HG03575 (cell line): ENCODE measurements at regions not wholly inside any gene's neighbourhood (a gene's known extent, or its start where the extent isn't known, plus 50 kb on each side); places are given as distances from the start of the nearest gene placed in this dataset.
"Not testable (repeated sequence)": the region's sequence is repeated elsewhere in the genome, so short reads cannot be mapped to it uniquely, and the experiment has no call there.

Experiments used
- ATAC-seq: cut with Tn5 transposase; IDR thresholded peaks from one replicate; pipeline ENCODE4 v1.9.1; 2021; ENCODE audit not compliant: unreplicated experiment, insufficient number of reproducible peaks, low FRiP score; ENCODE audit errors: extremely low read depth

DNA sequence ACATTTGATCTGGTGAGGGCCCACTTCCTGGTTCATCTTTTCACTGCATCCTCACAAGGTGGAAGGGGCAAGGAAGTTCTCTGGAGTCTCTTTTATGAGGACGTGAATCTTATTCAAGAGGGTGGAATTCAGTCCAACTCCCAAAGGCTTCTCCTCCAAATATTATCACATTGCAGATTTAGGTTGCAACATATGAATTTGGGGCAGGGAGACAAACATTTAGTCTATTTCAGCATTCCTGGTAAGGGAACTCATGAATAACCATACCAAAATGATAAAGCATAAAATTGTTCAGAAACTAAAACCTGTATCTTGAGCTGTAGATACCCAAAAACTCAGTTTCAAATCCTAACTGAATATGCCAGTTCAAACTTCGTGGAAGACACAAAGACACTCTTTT, 246.8 kb downstream of the QDPR start:
- ATAC-seq: no peak

DNA sequence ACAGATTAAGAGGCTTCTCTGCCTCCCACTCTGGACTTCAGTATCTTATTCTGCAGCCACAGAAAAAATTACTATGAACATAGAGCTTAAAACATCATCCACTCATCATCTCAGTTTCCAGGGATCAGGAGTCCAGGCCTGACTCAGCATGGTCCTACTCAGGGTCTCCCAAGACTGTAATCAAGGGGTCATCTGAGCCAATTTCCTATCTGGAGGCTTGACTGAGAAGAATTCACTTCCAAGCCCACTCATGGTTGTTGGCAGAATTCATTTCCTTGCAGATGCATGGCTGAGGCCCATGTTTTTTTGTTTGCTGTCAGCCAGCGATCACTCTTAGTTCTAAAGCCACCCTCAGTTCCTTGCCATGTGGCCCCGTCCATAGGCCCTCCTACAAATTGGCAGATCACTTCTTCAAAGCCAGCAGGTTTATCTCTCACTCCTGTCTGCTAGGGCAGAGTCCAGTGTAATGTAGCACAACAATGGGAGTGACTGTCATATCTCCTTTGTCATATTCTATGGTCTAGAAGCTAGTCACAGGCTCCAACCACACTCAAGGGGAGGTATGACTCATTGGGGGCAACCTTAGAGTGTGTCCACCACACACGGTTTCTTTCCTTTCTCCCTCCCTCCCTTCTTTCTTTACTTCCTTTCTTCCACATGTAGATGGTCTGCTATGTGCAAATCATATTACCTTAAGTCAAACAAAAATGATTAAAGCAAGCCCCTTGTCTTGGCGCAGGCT, 251.6 kb downstream of the QDPR start:
- ATAC-seq: no peak

DNA sequence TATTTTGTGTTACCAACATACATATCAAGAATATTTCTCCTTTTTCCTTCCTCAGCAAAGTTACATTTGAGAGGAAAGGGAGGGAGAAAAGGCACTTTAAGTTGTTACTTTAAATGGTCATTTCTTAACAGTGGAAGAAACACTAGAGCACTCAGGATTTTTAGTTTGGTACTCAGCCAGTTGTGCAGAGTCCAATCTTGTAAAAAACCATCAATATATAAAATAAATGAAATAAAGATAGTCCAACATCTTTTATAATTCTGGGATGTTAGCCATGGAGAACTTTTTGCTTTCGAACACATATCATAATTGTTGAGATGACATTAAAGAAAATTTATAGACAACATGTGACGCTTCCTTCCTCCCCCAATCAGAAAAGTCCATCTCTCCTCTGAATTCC, 253.8 kb downstream of the QDPR start:
- no peak for ATAC-seq

DNA sequence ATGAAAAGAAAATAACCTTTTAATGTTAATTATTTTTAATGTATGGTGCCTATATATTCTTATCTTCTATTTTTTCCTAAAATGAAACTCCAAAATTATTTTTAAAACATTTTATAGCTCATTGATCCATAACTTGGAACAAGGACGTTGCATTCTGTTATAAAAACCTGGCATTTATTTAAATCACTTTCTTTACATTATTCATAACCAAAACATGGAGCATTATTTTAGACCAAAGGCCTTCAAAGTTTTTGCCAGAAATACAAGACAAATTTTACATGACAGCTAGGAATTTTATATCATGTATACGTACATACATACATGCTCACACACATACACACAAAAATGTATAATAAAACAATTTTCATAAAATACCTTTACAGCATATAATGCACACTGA, 259.8 kb downstream of the QDPR start:
- ATAC-seq: no peak

DNA sequence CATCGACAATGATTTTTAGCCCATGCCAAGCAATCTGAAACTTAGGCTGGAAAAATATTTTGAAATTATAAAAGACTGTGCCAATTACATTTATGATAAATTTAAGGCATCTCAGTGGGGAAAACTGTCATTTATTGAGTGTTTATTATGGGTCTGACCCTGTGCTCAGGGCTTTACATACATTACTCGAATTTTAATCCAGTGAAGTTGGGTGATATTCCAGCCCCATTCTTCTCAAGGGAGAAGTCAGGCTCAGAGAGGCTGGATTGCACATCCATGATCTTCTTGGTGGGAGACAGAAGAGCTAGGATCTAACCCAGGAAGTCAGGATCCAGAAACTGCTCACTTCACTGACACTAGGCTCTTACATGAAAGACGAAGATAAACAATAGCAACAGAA, 260.8 kb downstream of the QDPR start:
- ATAC-seq: no peak

DNA sequence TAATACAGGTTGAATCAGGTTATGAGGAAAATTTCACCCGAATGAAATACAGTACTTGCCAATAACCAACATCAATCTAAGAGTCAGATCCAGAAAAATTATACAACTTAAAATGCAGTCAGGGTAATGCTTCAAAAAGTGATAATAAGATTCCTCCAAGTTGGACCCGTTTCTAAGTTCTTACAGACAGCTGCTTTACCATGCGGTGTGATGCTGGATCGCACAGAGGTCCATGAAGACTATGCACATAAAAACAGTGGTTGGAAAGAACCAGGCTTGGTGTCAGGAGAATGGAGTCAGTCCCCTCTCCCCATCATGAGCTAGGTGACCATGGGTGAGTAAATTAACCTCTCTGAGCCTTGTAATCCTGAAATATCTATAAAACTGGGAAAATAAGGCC, 261.3 kb downstream of the QDPR start:
- ATAC-seq: no peak

DNA sequence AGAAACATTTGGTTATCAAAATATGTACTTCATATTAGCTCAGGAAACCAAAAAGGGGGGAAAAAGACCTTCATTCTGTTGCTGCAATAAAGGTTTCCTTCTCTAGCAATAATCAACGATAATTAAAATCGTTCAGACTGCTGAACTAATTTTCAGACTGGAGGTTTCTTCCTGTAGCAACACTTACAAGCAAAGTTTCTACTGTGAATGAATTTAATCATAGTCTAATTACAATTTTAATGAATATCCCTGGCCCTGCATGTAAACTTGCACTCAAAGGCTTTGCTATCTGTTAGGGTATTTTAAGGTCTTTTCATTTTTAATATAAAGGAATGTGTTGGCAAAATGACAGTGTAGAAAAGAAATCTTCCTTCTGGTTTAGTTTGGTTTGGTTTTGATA, 265.2 kb downstream of the QDPR start:
- ATAC-seq: no peak

DNA sequence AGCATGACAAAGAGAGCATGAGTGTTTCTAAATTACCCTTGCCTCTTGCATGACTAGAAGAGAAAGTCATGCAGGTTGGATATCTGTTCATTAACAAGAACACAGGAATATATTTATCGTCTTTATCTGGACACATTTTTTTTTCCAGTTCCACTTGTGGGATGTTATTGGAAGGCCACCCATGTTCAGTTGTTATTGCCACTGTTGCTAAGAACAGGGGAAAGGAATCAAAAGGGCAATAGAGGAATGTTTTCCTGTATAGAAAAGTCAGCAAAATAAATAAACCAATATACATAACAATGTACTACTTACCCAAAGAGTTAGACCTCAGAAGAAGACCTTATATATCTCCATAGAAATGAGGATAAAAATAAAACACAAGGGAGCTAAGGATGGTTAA, 270.1 kb downstream of the QDPR start:
- no peak for ATAC-seq

DNA sequence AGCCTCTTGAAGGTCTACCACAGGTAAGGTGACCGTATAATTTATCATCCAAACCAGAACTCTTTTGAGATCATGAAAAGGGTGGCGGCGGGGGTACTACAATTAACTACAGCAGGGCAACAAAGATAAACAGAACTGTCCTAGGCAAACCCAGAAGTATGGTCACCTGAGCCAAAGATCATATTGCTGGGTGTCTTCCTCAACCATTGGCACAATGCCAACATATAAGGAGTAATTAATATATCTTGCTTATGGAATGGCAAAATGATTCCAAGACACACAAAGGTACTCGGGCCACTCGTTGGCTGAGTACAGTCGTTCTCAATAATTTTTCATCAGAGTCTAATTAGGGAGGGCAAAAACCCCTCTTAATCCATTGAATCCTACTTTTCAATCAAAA, 273.3 kb downstream of the QDPR start:
- ATAC-seq: no peak

DNA sequence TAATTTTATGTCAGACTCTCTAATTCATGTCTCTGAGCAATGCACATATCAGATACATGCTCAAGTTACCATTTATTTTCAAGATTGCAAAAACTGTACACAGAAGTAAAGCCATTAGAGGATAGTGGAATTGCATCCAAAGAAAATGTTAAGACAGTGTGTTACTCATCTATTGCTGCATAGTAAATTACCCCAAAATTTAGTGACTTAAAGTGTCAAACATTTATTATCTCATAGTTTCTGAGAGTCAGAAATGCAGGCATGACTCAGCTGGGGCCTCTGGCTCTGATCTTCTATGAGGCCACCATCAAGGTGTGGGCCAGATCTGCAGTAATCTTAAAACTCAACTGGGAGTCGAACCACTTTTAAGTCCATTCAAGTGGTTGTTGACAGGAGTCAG, 275.2 kb downstream of the QDPR start:
- no peak for ATAC-seq

DNA sequence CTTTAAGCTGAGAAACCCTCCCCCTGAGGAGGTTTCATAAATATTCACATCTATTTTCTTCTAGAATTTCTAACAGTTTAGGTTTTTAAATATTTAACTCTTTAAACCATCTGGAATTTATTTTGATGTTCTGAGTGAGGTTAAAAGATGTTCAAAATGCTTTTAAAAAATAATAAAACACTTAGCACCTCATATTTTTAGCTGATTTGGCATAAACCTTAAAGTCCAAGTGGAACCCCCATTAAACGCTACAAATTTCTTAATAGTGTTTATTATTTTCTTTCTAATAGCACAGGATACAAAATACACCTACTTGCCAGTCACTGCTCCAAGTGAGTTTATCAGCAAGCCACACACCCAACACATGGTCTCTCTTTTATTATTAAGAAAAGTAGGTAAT, 277.2 kb downstream of the QDPR start:
- ATAC-seq: no peak

DNA sequence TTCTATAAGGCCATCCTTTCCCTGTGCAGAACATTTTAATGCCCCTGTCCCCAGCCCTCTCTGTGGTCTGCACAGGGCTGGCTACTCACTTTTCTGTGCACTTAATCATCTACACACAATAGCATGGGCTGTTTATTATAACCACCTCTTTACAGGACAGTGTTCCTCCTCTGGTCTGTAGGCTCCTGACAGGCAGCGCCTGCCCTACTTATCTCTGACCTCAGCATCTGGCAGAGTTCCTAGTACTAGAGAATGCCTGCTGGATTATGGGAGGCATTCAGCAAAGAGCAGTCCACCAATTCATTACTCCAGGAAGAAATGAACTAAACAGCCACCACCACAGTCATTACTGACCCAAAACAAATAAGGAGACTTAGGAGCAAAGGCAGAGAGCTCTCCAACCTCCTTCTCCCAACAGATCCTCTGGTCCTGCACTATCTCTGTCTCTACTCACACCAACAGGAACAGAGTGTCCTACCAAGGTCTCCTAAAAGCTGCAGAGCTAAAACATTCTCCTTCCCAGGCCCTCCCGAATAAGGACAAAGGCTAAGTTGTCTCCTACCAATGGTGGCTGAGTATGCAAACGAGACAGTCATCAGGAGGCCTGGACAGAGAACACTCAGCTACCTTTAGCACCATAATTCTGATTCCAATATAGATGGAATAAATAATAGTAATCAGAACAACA, 279.2 kb downstream of the QDPR start:
- ATAC-seq: no peak

DNA sequence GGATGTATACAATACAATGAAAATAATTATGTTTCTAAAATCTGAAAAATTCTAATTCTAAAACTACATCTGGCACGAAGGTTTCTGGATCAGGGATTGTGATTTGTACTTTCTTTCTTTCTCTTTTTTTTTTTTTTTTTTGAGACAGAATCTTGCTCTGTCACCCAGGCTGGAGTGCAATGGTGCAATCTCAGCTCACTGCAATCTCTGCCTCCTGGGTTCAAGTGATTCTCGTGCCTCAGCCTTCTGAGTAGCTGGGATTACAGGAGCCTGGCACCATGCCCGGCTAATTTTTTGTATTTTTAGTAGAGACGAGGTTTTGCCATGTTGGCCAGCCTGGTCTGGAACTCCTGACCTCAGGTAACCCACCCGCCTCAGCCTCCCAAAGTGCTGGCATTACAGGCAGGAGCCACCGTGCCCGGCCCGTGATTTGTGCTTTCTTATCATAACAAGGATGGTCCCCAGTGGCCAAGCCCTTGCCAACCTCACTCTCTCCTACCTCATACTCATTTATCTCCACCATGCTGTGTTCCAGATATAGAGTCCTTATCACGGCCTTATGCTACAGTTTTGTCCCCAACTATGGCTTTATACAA, 279.9 kb downstream of the QDPR start:
- ATAC-seq: not testable (repeated sequence)

DNA sequence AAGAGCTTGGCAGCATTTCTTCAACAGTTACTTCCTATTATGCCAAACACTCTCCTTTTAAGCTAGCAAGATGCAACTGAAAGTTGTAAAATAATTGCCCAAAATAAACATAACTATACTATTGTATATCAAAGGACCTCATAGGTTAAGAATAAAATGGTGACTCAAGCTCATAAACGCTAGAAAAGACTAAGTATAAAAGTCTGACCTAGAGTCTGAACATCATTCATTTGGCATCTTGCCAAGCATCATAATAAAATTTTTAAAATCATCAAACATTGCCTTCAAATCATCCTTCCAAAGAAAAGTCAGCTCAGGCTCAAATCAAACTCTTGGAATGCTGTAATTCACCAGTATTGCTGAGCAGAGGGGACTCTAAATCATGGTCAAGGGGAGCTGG, 281.2 kb downstream of the QDPR start:
- ATAC-seq: no peak

DNA sequence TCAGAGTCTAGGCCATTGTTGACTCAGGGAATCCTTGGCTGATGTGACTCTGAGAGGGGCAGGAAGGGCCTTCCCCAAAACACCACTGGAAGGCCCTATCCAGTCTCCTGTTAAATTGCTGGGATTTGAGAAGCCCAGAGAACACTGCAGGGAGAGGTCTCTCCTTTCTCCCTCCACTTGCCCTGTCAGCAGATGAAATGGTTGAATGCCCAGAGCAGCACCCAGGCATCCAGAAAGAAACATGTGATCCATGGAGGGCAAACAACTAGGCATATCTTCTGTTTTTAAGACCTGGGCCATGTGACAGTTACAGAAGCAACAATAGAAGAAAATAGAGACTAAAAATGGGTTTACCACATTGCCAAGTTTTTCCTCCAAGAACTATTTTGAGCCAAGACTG, 291.1 kb downstream of the QDPR start:
- no peak for ATAC-seq

DNA sequence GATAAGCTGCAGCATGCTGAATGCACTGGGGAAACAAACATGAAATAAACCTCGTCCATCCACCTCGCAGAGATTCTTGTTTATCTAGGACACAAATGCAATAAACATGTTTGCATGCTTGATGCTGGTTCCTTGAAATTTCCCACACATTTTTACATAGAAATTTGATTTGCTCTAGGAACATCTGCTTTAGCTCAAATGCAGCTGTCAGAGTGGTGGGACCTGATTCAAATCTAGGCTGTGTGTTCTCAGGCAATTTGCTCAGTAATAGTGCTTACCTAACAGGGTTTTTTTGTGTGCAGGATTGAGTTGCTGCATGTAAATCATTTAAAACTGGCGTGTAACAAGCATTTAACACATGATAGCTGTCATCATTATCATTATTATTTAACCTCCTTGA, 293.1 kb downstream of the QDPR start:
- ATAC-seq: no peak

DNA sequence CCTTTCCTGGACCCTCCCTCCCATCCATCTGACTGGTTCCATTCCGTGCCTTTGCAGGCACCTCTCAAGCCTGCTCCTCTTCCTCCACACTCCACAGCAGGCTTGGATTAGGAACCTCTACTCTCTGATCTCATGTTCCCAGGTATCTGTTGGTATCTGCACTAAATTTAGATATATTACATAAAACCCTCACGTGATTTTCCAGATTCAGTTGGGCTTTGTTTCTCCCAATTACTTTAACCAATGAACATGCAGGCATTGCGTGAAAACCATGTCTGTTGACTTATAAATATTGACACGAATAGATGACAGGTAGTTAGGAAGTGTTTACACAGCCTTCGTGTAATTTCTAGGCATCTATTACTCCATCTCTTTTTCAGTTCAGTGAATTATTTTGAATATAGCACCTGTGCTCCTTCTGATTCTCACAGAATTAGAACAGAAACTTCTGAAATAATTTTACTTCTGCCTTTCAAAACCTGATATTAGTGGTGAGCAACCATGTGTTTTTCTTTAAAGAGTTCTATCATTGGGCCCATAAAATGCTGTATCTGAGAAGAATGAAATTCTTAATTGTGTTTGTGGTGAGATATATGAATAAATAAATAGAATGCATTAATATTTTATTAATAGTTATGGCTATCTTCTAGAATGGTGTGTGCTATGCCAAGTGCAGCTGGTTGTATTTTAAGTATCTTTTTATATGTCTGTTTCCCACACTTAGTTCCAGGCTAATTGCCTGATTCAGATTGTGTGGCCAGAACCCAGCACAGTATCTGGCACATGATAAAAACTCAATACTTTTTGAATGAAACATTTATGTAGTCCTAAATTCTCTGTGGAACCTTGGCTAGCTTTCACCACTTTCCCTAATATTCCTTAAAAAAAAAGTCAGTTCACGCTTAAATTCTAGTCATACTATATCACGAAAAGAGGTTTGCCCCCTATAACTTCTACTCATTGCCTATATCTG, 304.8 kb downstream of the QDPR start:
- ATAC-seq: no peak

DNA sequence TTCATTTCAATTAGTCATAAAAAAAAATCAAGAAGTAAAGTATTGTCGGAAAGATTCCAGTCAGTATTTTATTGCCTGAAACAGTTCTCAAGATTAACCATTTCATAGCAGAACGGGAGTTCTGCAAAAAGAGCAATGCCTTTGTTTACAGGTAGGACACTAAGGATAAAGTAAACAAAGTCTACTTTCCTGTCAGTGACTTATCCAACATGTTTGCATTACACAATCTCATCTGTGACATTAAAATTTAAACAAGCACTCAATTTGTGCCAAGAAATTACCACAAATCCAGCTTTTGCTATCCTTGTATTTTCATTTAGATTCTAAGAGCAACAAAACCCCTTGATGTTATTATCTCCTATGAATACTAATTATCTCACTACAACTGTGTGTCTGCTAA, 306.5 kb upstream of the LDB2 start:
- no peak for ATAC-seq

DNA sequence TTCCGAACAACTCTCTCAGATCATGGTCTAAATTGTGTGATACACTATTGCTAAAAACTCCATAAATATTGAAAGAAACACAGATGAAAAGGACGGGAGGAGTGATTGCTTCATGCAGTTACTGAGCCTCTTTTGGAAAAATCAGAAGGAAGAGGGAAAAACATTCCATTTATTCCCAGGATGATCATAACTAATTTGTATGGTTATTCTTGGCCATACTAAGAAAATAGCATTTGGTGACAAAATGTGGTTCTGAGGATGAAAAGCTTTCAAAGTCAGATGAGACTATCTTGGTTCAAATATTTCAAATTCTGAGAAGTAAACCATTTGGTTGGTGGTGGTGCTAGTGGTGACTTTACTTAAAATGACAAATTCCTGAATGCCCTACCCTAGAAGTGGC, 305.4 kb upstream of the LDB2 start:
- ATAC-seq: no peak
